ENCODE measurements at regions not wholly inside any gene's neighbourhood (a gene's known extent, or its start where the extent isn't known, plus 50 kb on each side); places are given as distances from the start of the nearest gene placed in this dataset.
"Not testable (repeated sequence)": the region's sequence is repeated elsewhere in the genome, so short reads cannot be mapped to it uniquely, and the experiment has no call there.

DNA sequence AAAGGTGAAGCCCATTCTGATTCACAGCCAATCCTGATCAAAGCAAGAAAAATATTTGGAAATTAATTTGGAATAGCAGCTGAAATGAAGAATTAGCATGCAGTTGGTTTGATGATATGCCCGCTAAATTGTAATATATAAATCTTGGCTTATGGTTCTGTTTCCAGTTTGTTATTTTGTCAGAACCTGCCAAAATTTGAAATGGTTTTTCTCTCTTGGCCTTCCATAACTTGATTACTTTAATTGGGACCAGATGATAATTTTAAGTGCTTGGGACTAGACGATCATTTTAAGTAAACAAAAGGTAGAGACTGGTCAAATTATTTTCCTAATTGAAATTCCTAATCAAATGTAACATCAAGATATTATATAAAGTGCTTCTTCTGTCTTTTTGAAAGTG is 842.4 kb downstream of the TBL1XR1 start:
- FAIRE-seq (no peak), DNase-seq (ENCODE audit: low spot score) (no peak)

DNA sequence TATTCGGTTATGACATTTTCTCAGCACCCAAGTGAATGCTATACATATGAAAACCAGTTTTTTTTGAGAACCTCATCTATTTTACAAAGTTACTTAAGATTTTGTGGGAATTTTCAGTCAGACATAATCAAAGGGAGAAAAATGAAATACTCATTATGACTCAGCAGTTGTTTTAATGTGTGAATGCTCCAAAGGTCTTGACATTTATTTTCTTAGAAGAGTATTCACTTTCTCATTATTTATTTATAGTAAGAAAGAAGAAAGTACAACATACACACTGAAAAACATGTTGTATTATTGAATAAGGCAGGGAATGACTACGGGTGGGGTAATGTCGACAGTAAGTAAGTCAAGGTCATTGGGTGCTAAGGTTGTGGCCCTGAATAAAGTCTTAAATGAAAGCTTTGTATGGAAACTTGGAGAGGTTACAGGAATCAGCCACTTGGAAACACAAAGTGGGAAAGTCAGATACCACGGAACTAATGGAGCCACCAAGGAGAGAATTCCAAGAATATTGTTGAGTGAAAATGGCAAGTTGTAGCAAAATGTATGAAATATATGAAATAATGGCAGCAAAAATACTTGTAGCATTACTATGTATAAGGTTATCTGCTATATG is 844.5 kb downstream of the TBL1XR1 start:
- FAIRE-seq (no peak), DNase-seq (ENCODE audit: low spot score) (no peak)

DNA sequence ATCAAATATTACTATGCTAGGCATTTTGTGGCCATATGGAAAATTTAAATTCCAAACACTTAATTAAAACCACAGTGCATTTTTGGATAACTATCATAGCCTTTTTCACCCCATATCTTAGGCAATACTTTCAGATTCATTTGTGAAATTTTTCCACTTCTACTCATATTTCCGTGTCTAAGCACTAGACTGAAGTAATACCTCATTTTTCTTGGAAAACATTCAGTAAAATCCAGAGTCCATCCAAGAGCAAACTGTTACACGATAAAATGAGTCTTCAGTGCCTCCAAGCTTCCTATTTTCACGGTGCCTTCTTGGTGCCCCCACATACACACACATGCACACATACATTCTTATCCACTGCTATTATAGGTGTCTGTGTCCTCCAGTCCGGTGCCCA is 845.9 kb downstream of the TBL1XR1 start:
- FAIRE-seq (no peak), DNase-seq (ENCODE audit: low spot score) (no peak)

DNA sequence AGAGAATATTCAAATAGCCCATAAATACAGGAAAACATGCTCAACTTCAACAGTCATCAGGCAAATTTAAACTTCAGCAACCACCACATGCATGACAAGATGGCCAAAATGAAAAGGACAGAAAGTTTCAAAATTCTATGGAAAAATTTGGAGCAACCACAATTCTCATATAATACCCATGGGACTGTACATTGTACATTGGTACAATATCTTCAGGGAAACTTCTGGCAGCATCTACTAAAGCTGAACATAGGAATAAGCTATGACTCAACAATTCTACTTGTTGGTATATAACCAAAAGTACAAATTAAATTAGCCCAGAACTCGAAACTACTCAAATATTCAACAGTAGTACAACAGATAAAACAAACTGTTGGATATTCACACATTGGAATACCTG is 847.6 kb downstream of the TBL1XR1 start:
- DNase-seq (ENCODE audit: low spot score) (no peak), FAIRE-seq (no peak)

GRCh38 chr3:176347424-176348146 is 849.7 kb downstream of the TBL1XR1 start:
- FAIRE-seq (no peak), DNase-seq (ENCODE audit: low spot score) (no peak)

DNA sequence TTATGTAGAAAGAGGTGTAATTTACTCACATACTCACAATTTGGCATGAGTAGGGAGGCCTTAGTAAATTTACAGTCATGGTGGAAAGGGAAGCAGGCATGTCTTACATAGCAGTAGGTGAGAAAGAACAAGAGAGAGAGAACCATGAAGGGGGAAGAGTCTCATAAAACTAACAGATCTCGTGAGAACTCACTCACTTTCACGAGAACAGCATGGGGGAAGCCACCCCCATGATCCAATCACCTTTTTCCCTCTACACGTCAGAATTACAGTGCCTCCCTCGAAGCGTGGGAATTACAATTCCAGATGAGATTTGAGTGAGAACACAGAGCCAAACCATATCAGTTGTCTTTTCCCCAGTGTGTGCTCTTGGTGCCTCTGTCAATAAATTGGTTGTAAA is 855.3 kb downstream of the TBL1XR1 start:
- FAIRE-seq (no peak), DNase-seq (ENCODE audit: low spot score) (no peak)

- DNase-seq (ENCODE audit: low spot score) (no peak), FAIRE-seq (no peak)
Observed at GRCh38 chr3:176328666-176329065, 868.6 kb downstream of the TBL1XR1 start.

DNA sequence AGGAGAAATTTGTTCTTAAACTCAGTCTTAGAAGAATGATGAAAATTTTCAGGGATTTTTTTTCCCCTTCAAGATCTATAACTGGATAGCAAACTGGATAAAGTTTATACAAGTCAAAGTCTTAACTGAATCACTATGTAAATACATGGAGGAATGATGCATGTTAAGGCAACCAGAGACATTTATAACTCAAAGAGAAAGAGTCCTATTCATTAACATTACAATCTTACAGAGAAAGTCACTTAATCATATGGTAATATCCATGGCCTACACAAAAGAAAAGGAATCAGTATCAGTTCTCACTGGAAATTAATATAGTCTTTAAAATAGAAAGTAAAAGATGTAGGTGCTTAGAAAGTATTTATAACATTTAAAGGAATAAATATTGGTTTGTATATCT is 869.1 kb downstream of the TBL1XR1 start:
- no peak for FAIRE-seq
- no peak for DNase-seq (ENCODE audit: low spot score)

GRCh38 chr3:176326894-176327490 is 870.3 kb downstream of the TBL1XR1 start:
- not testable (repeated sequence) for FAIRE-seq; DNase-seq (ENCODE audit: low spot score)

DNA sequence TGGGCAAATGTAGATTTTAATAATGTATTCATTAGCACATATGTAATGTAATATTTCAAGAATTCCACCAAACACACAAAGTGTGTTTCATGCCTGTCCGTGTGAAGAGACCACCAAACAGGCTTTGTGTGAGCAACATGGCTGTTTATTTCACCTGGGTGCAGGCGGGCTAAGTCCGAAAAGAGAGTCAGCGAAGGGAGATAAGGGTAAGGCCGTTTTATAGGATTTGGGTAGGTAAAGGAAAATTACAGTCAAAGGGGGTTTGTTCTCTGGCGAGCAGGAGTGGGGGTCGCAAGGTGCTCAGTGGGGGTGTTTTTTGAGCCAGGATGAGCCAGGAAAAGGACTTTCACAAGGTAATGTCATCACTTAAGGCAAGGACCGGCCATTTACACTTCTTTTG is 875.8 kb downstream of the TBL1XR1 start:
- not testable (repeated sequence) for FAIRE-seq; DNase-seq (ENCODE audit: low spot score)

- DNase-seq (ENCODE audit: low spot score) = no peak
- FAIRE-seq = no peak
Observed at GRCh38 chr3:176321099-176321498, 876.2 kb downstream of the TBL1XR1 start.

DNA sequence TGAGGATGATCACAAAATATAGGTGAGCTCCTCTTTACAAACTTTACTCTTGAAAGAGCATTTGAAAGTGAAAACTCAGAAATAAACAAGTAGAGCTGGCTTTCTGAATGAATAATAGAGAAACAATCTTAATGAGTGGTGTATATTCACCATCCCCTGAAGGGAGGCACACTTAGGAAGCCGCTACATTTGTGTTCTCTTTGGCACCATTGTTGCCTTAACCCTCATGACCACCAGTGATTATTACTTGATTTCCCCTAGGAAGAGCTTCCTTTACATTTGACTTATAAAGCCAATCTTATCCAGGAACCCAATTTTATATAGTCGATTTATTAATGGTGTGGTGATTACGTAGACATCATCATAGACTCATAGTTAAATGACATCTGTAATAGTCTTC is 883.9 kb downstream of the TBL1XR1 start:
- no peak for FAIRE-seq
- no peak for DNase-seq (ENCODE audit: low spot score)

- no peak for DNase-seq (ENCODE audit: low spot score)
- FAIRE-seq = no peak
Observed at GRCh38 chr3:176310641-176311040, 886.6 kb downstream of the TBL1XR1 start.

DNA sequence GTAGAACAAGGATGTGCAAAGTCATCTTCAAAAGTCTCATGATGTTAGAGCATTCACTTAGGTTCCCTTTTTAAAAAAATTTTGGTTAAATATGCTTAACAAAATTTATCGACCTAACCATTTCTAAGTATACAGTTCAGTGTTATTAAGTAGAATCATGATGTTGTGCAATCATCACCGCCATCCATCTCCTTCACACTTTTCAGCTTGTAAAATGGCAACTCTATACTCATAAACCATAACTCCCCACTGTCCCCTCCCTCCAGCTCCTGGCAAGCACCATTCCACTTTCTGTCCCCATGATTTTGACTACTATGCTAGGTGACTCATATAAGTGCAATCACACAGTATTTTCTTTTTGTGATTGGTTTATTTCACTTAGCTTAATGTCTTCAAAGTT is 895.0 kb downstream of the TBL1XR1 start:
- no peak for FAIRE-seq

GRCh38 chr3:176296066-176296597 is 901.1 kb downstream of the TBL1XR1 start:
- DNase-seq (ENCODE audit: low spot score) (no peak), FAIRE-seq (no peak)

More for the DNA sequence above, 895.0 kb downstream of the TBL1XR1 start:
- DNase-seq (ENCODE audit: low spot score) = no peak

- DNase-seq (ENCODE audit: low spot score) (no peak), FAIRE-seq (no peak)
Observed at GRCh38 chr3:176293276-176293675, 904.0 kb downstream of the TBL1XR1 start.

GRCh38 chr3:176286476-176287085 is 910.7 kb downstream of the TBL1XR1 start:
- no peak for DNase-seq (ENCODE audit: low spot score)
- FAIRE-seq = no peak

GRCh38 chr3:176275538-176275937 is 921.7 kb downstream of the TBL1XR1 start:
- DNase-seq (ENCODE audit: low spot score) = no peak
- no peak for FAIRE-seq

DNA sequence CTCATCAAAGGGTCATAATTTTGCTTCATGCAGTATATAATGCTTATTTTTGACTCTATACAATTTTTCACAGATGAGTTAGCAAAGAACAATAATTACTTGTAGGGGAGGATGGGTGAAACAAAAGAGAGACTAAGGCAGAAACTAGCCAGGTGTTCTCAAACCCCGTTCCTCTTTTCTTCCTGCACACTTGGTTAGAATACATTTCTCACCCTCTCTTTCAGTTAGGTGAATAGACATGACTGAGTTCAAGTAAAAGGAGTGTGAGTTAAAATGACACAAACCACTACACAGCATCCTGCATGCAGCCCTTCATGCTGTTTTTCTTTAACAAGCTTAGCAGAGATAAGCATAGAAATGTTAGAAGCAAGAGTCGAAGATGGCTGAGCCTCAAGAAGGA is 922.2 kb downstream of the TBL1XR1 start:
- no peak for FAIRE-seq
- DNase-seq (ENCODE audit: low spot score) = no peak

GRCh38 chr3:176274161-176274560 is 923.1 kb downstream of the TBL1XR1 start:
- DNase-seq (ENCODE audit: low spot score) (no peak), FAIRE-seq (no peak)

DNA sequence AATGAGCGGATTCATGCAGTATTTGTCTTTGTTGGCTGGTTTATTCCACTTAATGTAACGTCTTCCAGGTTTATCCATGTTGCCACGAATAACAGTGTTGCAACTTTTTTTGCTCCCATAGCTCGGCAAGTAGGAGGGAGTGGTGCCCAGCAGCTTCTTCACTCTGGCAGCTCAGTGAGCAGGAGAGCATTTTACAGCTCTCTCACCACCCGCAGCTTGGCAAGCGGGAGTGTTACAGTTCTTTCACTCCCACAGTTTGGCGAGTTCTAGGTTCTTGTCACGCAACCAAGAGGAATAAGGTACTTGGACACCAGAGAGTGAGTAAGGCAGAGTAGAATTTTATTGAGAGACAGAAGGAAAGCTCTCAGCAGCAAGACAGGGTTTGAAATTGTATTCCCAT is 935.2 kb downstream of the TBL1XR1 start:
- no peak for FAIRE-seq
- DNase-seq (ENCODE audit: low spot score) = no peak

- DNase-seq (ENCODE audit: low spot score) (no peak), FAIRE-seq (no peak)
Observed at GRCh38 chr3:176247191-176247590, 950.1 kb downstream of the TBL1XR1 start.
